Neural progenitor cell (in vitro differentiated cells): ENCODE measurements at regions not wholly inside any gene's neighbourhood (a gene's known extent, or its start where the extent isn't known, plus 50 kb on each side); places are given as distances from the start of the nearest gene placed in this dataset.

Experiments
- DNase-seq: peaks from one replicate; pipeline ENCODE4 v3.0.0-alpha.2; 2016; ENCODE audit warnings: low spot score
- H2AFZ ChIP-seq: fragments of 200-600 bp; sonication (generic); replicated peaks from 2 replicates; pipeline ENCODE4 v1.6.1; 2016; ENCODE audit warnings: antibody characterized with exemption
- H3F3A ChIP-seq: fragments of 200-600 bp; sonication (generic); 2 replicates; pipeline ENCODE4 v1.6.1; 2016; ENCODE audit warnings: antibody characterized with exemption, low read depth
- H3K27ac ChIP-seq: fragments of 200-600 bp; sonication (generic); 2 replicates; pipeline ENCODE4 v1.5.1; 2016; ENCODE audit warnings: mild to moderate bottlenecking
- H3K27me3 ChIP-seq: fragments of 200-600 bp; sonication (generic); 2 replicates; pipeline ENCODE4 v1.6.1; 2016; ENCODE audit warnings: mild to moderate bottlenecking, moderate library complexity
- H3K36me3 ChIP-seq: fragments of 200-600 bp; sonication (generic); 2 replicates; pipeline ENCODE4 v1.5.1; 2016
- H3K4me1 ChIP-seq: fragments of 200-600 bp; sonication (generic); 2 replicates; pipeline ENCODE4 v1.6.1; 2016; ENCODE audit warnings: mixed run types
- H3K4me2 ChIP-seq: fragments of 200-600 bp; sonication (generic); 2 replicates; pipeline ENCODE4 v1.6.1; 2016
- H3K4me3 ChIP-seq: fragments of 200-600 bp; sonication (generic); 2 replicates; pipeline ENCODE4 v1.5.1; 2016
- H3K79me2 ChIP-seq: fragments of 200-600 bp; sonication (generic); 2 replicates; pipeline ENCODE4 v1.6.1; 2016; ENCODE audit warnings: low read depth
- H3K9ac ChIP-seq: fragments of 200-600 bp; sonication (generic); 2 replicates; pipeline ENCODE4 v1.6.1; 2016
- H3K9me3 ChIP-seq: fragments of 200-600 bp; sonication (generic); 2 replicates; pipeline ENCODE4 v1.5.1; 2016; ENCODE audit warnings: low read depth
- H4K20me1 ChIP-seq: fragments of 200-600 bp; sonication (generic); 2 replicates; pipeline ENCODE4 v1.6.1; 2016; ENCODE audit warnings: low read depth
- H3K27ac Mint-ChIP-seq: 3 replicates; pipeline ENCODE4 v1.8.0; 2021; ENCODE audit warnings: mixed read lengths
- H3K27me3 Mint-ChIP-seq: 2 replicates; pipeline ENCODE4 v1.8.0; 2022; ENCODE audit warnings: low read depth, mild to moderate bottlenecking, inconsistent platforms, moderate library complexity, mixed read lengths; ENCODE audit not compliant: insufficient read depth
- H3K36me3 Mint-ChIP-seq: 3 replicates; pipeline ENCODE4 v1.8.0; 2021; ENCODE audit warnings: mixed read lengths
- H3K4me1 Mint-ChIP-seq: 3 replicates; pipeline ENCODE4 v1.8.0; 2021; ENCODE audit warnings: mixed read lengths
- H3K4me3 Mint-ChIP-seq: 3 replicates; pipeline ENCODE4 v1.8.0; 2021; ENCODE audit warnings: mild to moderate bottlenecking, moderate library complexity, mixed read lengths
- H3K9me3 Mint-ChIP-seq: 3 replicates; pipeline ENCODE4 v1.8.0; 2020; ENCODE audit warnings: mixed read lengths
- EZH2 ChIP-seq: fragments of 200-600 bp; sonication (generic); IDR thresholded peaks from 2 replicates; pipeline ENCODE4 v1.6.1; 2017; ENCODE audit warnings: antibody characterized with exemption, mild to moderate bottlenecking, moderate library complexity
- EZH2phosphoT487 ChIP-seq: fragments of 200-600 bp; sonication (generic); IDR thresholded peaks from 2 replicates; pipeline ENCODE4 v1.6.1; 2017; ENCODE audit warnings: antibody characterized with exemption
- TF ChIP-seq, protein P1 (sequence below): fragments of 200-600 bp; sonication (generic); IDR thresholded peaks from 2 replicates; pipeline ENCODE4 v1.5.1; 2017; ENCODE audit warnings: antibody characterized with exemption, mild to moderate bottlenecking

- Mint-ChIP-seq H3K36me3 (no peaks in the 10 kb centered on the region), H3K27ac (peak overlapping the region; percentile 93), H3K27me3 (no peaks in the 10 kb centered on the region), H3K4me1 (peaks cover 14% of the 10 kb centered on the region), H3K4me3 (no peak overlapping the region), H3K9me3 (no peaks in the 10 kb centered on the region)
- Histone ChIP-seq H3F3A (peaks cover 23% of the 10 kb centered on the region), H3K4me3 (no peak overlapping the region), H3K79me2 (no peaks in the 10 kb centered on the region), H3K4me1 (peaks cover 41% of the 10 kb centered on the region), H3K27ac (peak overlapping the region; percentile 30), H3K27me3 (no peaks in the 10 kb centered on the region), H3K36me3 (no peaks in the 10 kb centered on the region), H3K4me2 (peak overlapping the region; percentile 30), H2AFZ (peak overlapping the region; percentile 2), H4K20me1 (no peaks in the 10 kb centered on the region), H3K9ac (no peak overlapping the region), H3K9me3 (no peaks in the 10 kb centered on the region)
- no peak for TF ChIP-seq EZH2phosphoT487
- peak; percentile 50 for DNase-seq
Measured at GRCh38 chr5:167254132-167254531, 1037.3 kb upstream of the WWC1 start.

DNA sequence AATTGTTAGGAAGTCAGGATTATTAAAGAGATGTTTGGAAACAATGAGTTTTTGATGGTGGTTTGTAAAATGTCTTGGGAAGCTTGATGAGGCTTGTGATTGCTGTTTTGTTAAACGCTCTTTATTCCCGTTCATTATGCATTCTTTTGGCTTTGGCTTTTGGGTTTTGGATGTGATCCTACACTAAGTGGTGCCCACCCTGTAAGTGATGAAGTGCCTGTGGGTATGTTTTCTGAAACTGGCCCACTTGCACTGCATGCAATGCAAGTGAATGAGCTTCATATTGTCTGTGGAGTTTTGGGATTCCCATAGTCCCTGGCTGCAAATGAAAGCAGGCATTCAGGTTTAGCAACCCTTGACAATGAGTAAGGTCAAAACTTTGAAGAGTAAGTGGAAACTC lies 1035.5 kb upstream of the WWC1 start:
- Histone ChIP-seq H3K4me1 (peaks cover 35% of the 10 kb centered on the region), H3K9me3 (no peaks in the 10 kb centered on the region), H3F3A (peaks cover 17% of the 10 kb centered on the region), H3K27me3 (no peaks in the 10 kb centered on the region), H3K27ac (no peak overlapping the region), H2AFZ (no peak overlapping the region), H3K36me3 (no peaks in the 10 kb centered on the region), H3K79me2 (no peaks in the 10 kb centered on the region), H3K9ac (no peak overlapping the region), H3K4me3 (no peak overlapping the region), H4K20me1 (no peaks in the 10 kb centered on the region), H3K4me2 (no peak overlapping the region)
- TF ChIP-seq EZH2 = no peak
- TF ChIP-seq, protein P1, sequence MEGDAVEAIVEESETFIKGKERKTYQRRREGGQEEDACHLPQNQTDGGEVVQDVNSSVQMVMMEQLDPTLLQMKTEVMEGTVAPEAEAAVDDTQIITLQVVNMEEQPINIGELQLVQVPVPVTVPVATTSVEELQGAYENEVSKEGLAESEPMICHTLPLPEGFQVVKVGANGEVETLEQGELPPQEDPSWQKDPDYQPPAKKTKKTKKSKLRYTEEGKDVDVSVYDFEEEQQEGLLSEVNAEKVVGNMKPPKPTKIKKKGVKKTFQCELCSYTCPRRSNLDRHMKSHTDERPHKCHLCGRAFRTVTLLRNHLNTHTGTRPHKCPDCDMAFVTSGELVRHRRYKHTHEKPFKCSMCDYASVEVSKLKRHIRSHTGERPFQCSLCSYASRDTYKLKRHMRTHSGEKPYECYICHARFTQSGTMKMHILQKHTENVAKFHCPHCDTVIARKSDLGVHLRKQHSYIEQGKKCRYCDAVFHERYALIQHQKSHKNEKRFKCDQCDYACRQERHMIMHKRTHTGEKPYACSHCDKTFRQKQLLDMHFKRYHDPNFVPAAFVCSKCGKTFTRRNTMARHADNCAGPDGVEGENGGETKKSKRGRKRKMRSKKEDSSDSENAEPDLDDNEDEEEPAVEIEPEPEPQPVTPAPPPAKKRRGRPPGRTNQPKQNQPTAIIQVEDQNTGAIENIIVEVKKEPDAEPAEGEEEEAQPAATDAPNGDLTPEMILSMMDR = no peak
- no peak for TF ChIP-seq EZH2phosphoT487
- H3K36me3 Mint-ChIP-seq = no peaks in the 10 kb centered on the region
- H3K4me1 Mint-ChIP-seq = peaks cover 12% of the 10 kb centered on the region
- no peaks in the 10 kb centered on the region for H3K27me3 Mint-ChIP-seq
- H3K4me3 Mint-ChIP-seq = no peak overlapping the region
- DNase-seq = no peak
- no peak overlapping the region for H3K27ac Mint-ChIP-seq
- H3K9me3 Mint-ChIP-seq = no peaks in the 10 kb centered on the region

- Histone ChIP-seq H3F3A (no peaks in the 10 kb centered on the region), H3K9me3 (no peaks in the 10 kb centered on the region), H3K4me3 (no peak overlapping the region), H3K4me1 (peaks cover 11% of the 10 kb centered on the region), H3K9ac (no peak overlapping the region), H3K4me2 (no peak overlapping the region), H3K27ac (no peak overlapping the region), H2AFZ (no peak overlapping the region), H3K36me3 (no peaks in the 10 kb centered on the region), H3K79me2 (no peaks in the 10 kb centered on the region), H4K20me1 (no peaks in the 10 kb centered on the region), H3K27me3 (no peaks in the 10 kb centered on the region)
- Mint-ChIP-seq H3K27me3 (peaks cover under 1% of the 10 kb centered on the region), H3K36me3 (peaks cover 1% of the 10 kb centered on the region), H3K4me3 (no peak overlapping the region), H3K27ac (no peak overlapping the region), H3K4me1 (no peaks in the 10 kb centered on the region), H3K9me3 (peaks cover 2% of the 10 kb centered on the region)
- TF ChIP-seq EZH2phosphoT487 (no peak), EZH2 (no peak)
- TF ChIP-seq, protein P1 = no peak
- DNase-seq = no peak
Measured at GRCh38 chr5:167259806-167260205, 1031.6 kb upstream of the WWC1 start.

- H3K36me3 ChIP-seq = no peaks in the 10 kb centered on the region
- H3K27ac ChIP-seq = no peak overlapping the region
- Mint-ChIP-seq H3K27me3 (peaks cover 2% of the 10 kb centered on the region), H3K4me1 (no peaks in the 10 kb centered on the region), H3K9me3 (peaks cover 4% of the 10 kb centered on the region), H3K27ac (no peak overlapping the region), H3K4me3 (no peak overlapping the region), H3K36me3 (peaks cover 1% of the 10 kb centered on the region)
- no peak overlapping the region for H3K4me2 ChIP-seq
- no peak overlapping the region for H2AFZ ChIP-seq
- no peaks in the 10 kb centered on the region for H3F3A ChIP-seq
- no peak for TF ChIP-seq EZH2
- no peak for TF ChIP-seq EZH2phosphoT487
- TF ChIP-seq, protein P1 = peak; percentile 59
- H3K79me2 ChIP-seq = no peaks in the 10 kb centered on the region
- no peaks in the 10 kb centered on the region for H3K27me3 ChIP-seq
- no peaks in the 10 kb centered on the region for H3K9me3 ChIP-seq
- no peaks in the 10 kb centered on the region for H3K4me1 ChIP-seq
- no peak overlapping the region for H3K4me3 ChIP-seq
- H3K9ac ChIP-seq = no peak overlapping the region
- DNase-seq = peak; percentile 21
- no peaks in the 10 kb centered on the region for H4K20me1 ChIP-seq
Measured at GRCh38 chr5:167261309-167262100, 1029.9 kb upstream of the WWC1 start.
